GM12878 (cell line): ENCODE measurements at regions not wholly inside any gene's neighbourhood (a gene's known extent, or its start where the extent isn't known, plus 50 kb on each side); places are given as distances from the start of the nearest gene placed in this dataset.

Experiments
- ATAC-seq: fragments of 200-7000 bp; cut with Tn5 transposase; 3 replicates; pipeline ENCODE4 v1.9.1; 2020; ENCODE audit warnings: mild to moderate bottlenecking, moderate library complexity
- BruUV-seq: library from RNA; stranded (reverse); fragments of 400-500 nt; replicated peaks from 2 replicates; lab custom pipeline; 2021; lab: Mats Ljungman, UMichigan
- CTCF ChIA-PET: fragments of 300-600 bp; sonication (Branson Sonifier 250); formaldehyde crosslinking; extraction: SDS; loops from one replicate; lab custom pipeline; 2021; ENCODE audit warnings: inconsistent platforms; lab: Yijun Ruan, JAX
- POLR2A ChIA-PET: fragments of 350-600 bp; formaldehyde crosslinking; extraction: SDS; loops from one replicate; lab custom pipeline; 2021; ENCODE audit warnings: inconsistent platforms; lab: Charles Lee
- RAD21 ChIA-PET: fragments of 300-600 bp; sonication (Branson Sonifier 250); formaldehyde crosslinking; loops from one replicate; lab custom pipeline; 2023; ENCODE audit warnings: antibody characterized with exemption; ENCODE audit not compliant: unreplicated experiment; lab: Charles Lee
- SMC1A ChIA-PET: fragments of 300-600 bp; sonication (Branson Sonifier 250); formaldehyde crosslinking; loops from one replicate; lab custom pipeline; 2023; ENCODE audit not compliant: unreplicated experiment, uncharacterized antibody; lab: Charles Lee
- DNase-seq: peaks from one replicate; pipeline ENCODE4 v3.0.0-alpha.2; 2011; ENCODE audit warnings: low read depth, low spot score
- FAIRE-seq: peaks from 3 replicates; lab custom pipeline; 2011; peaks lifted over from hg19 to GRCh38; lab: Jason Lieb, UNC
- H2AFZ ChIP-seq: 2 replicates; pipeline ENCODE4 v1.6.0; 2011; ENCODE audit warnings: low read depth, low read length, control low read depth; ENCODE audit not compliant: control insufficient read depth
- H3K27ac ChIP-seq: 2 replicates; pipeline ENCODE4 v1.5.1; 2011; ENCODE audit warnings: control low read depth; ENCODE audit not compliant: control insufficient read depth, insufficient read depth
- H3K27me3 ChIP-seq, 2 experiments: replicated peaks in 1 of 2; 2 replicates each; pipeline versions ENCODE4 v1.6.0 to v1.6.1; 2011; ENCODE audit warnings: low read length in 1 of 2; ENCODE audit not compliant: control insufficient read depth in 2 of 2, insufficient read depth in 2 of 2
- H3K36me3 ChIP-seq, 2 experiments: 2 replicates each; pipeline ENCODE4 v1.5.1; 2011; ENCODE audit warnings: low read length in 1 of 2; ENCODE audit not compliant: control insufficient read depth in 2 of 2, insufficient read depth in 2 of 2
- H3K4me1 ChIP-seq: 2 replicates; pipeline ENCODE4 v1.6.1; 2011; ENCODE audit warnings: mild to moderate bottlenecking, low read length, moderate library complexity, mixed read lengths; ENCODE audit not compliant: control insufficient read depth, insufficient read depth
- H3K4me2 ChIP-seq: 2 replicates; pipeline ENCODE4 v1.6.0; 2011; ENCODE audit warnings: control low read depth; ENCODE audit not compliant: control insufficient read depth, insufficient read depth
- H3K4me3 ChIP-seq: fragments of 200-600 bp; sonication (generic); 2 replicates; pipeline ENCODE4 v1.5.1; 2016
- H3K79me2 ChIP-seq: 2 replicates; pipeline ENCODE4 v1.6.0; 2011; ENCODE audit warnings: low read length; ENCODE audit not compliant: control insufficient read depth, insufficient read depth
- H3K9ac ChIP-seq: 2 replicates; pipeline ENCODE4 v1.8.0; 2011; ENCODE audit warnings: low read length, control low read depth, mixed read lengths; ENCODE audit not compliant: control insufficient read depth, insufficient read depth
- H3K9me3 ChIP-seq: replicated peaks from 3 replicates; pipeline ENCODE4 v1.5.1; 2011; ENCODE audit warnings: mild to moderate bottlenecking, low read length; ENCODE audit not compliant: control insufficient read depth, insufficient read depth
- H4K20me1 ChIP-seq: 2 replicates; pipeline ENCODE4 v1.6.0; 2011; ENCODE audit not compliant: control insufficient read depth, insufficient read depth
- BMI1 ChIP-seq: fragments of 450-650 bp; IDR thresholded peaks from 2 replicates; pipeline ENCODE4 v1.6.1; 2016; ENCODE audit warnings: mild to moderate bottlenecking, moderate library complexity, borderline replicate concordance
- ESRRA ChIP-seq: IDR thresholded peaks from 2 replicates; pipeline ENCODE4 v1.6.1; 2012; ENCODE audit warnings: mild to moderate bottlenecking, low read length, improper control_type of control experiment
- FOXM1 ChIP-seq: IDR thresholded peaks from 2 replicates; pipeline ENCODE4 v1.6.1; 2012; ENCODE audit warnings: low read depth, mild to moderate bottlenecking, inconsistent platforms, low read length, moderate library complexity
- IKZF1 ChIP-seq: fragments of 450-650 bp; conservative IDR thresholded peaks from 2 replicates; pipeline ENCODE4 v1.6.1; 2017; ENCODE audit warnings: antibody characterized with exemption, mild to moderate bottlenecking
- LARP7 ChIP-seq: fragments of 450-650 bp; IDR thresholded peaks from 2 replicates; pipeline ENCODE4 v1.6.1; 2017; ENCODE audit warnings: mild to moderate bottlenecking
- MEF2B ChIP-seq: fragments of 450-650 bp; IDR thresholded peaks from 2 replicates; pipeline ENCODE4 v1.6.1; 2018; ENCODE audit warnings: mild to moderate bottlenecking, moderate library complexity; ENCODE audit not compliant: partially characterized antibody, poor library complexity, severe bottlenecking
- NR2C1 ChIP-seq: fragments of 450-650 bp; IDR thresholded peaks from 2 replicates; pipeline ENCODE4 v1.6.1; 2017; ENCODE audit warnings: antibody characterized with exemption, mild to moderate bottlenecking, moderate library complexity
- PAX5 ChIP-seq: IDR thresholded peaks from 2 replicates; pipeline ENCODE4 v1.6.1; 2011; ENCODE audit warnings: low read depth, low read length, borderline replicate concordance
- RELA ChIP-seq: fragments of 450-650 bp; IDR thresholded peaks from 2 replicates; pipeline ENCODE4 v1.8.0; 2014; ENCODE audit warnings: borderline replicate concordance; ENCODE audit not compliant: partially characterized antibody
- REST ChIP-seq: IDR thresholded peaks from 2 replicates; pipeline ENCODE4 v1.6.1; 2012; ENCODE audit warnings: mild to moderate bottlenecking, low read depth, low read length
- RFX5 ChIP-seq: IDR thresholded peaks from 2 replicates; pipeline ENCODE4 v1.6.1; 2011; ENCODE audit warnings: low read depth, low read length, improper control_type of control experiment
- TARDBP ChIP-seq: IDR thresholded peaks from 2 replicates; pipeline ENCODE4 v1.6.1; 2016; ENCODE audit warnings: borderline replicate concordance
- YBX1 ChIP-seq: fragments of 450-650 bp; IDR thresholded peaks from 2 replicates; pipeline ENCODE4 v1.6.1; 2016; ENCODE audit warnings: antibody characterized with exemption
- ZBTB11 ChIP-seq: fragments of 450-650 bp; formaldehyde crosslinking; IDR thresholded peaks from 2 replicates; pipeline ENCODE4 v1.5.0; 2022; ENCODE audit warnings: mild to moderate bottlenecking, missing genetic modification characterization
- WGBS: methylation state at CpG from one replicate; pipeline ENCODE4 v1.1.6; 2016; ENCODE audit warnings: low lambda C conversion rate; ENCODE audit not compliant: insufficient replicate concordance, insufficient coverage; ENCODE audit errors: missing lambda C conversion rate; 5-methylcytosine and 5-hydroxymethylcytosine counted together
- in situ Hi-C: fragments of 300-500 bp; cut with MboI; formaldehyde crosslinking; loops from 9 replicates; pipeline ENCODE4 v1.14.3; 2018; ENCODE audit warnings: mixed read lengths
- intact Hi-C: fragments of 100-400 bp; cut with micrococcal nuclease; formaldehyde crosslinking; loops from one replicate; pipeline ENCODE4 v1.14.2; 2022; ENCODE audit not compliant: unreplicated experiment

GRCh38 chr3:106945435-106945834 is 431.8 kb upstream of the CCDC54 start:
- H3K27ac ChIP-seq, result no peak overlapping the region
- H3K9me3 ChIP-seq, result no peaks in the 10 kb centered on the region
- H3K4me1 ChIP-seq, result no peaks in the 10 kb centered on the region
- no TSS peak for BruUV-seq
- in situ Hi-C loops, result no loop called here
- ChIA-PET SMC1A (no interaction called here), POLR2A (no interaction called here), RAD21 (no interaction called here), CTCF (no interaction called here)
- intact Hi-C loops, result no loop called here
- no peak for DNase-seq
- no peak overlapping the region for H3K4me3 ChIP-seq
- H2AFZ ChIP-seq, result no peak overlapping the region
- no peak overlapping the region for H3K9ac ChIP-seq
- no peaks in the 10 kb centered on the region for H4K20me1 ChIP-seq
- TF ChIP-seq IKZF1, result no peak
- 7% methylated on average over 6 of the region's 6 CpGs for WGBS
- H3K79me2 ChIP-seq, result no peaks in the 10 kb centered on the region
- ATAC-seq, result no peak
- no peak for FAIRE-seq
- no peak overlapping the region for H3K4me2 ChIP-seq
- H3K27me3 ChIP-seq, result no peaks in the 10 kb centered on the region
- no peaks in the 10 kb centered on the region for H3K36me3 ChIP-seq

GRCh38 chr3:106946866-106947265 is 430.4 kb upstream of the CCDC54 start:
- Histone ChIP-seq H3K27ac (no peak overlapping the region), H3K4me2 (no peak overlapping the region), H3K27me3 (no peaks in the 10 kb centered on the region), H3K79me2 (no peaks in the 10 kb centered on the region), H3K9ac (no peak overlapping the region), H3K4me3 (no peak overlapping the region), H3K36me3 (no peaks in the 10 kb centered on the region), H2AFZ (no peak overlapping the region), H3K4me1 (no peaks in the 10 kb centered on the region), H3K9me3 (no peaks in the 10 kb centered on the region), H4K20me1 (no peaks in the 10 kb centered on the region)
- DNase-seq (no peak), ATAC-seq (no peak), FAIRE-seq (no peak)
- WGBS, result 24% methylated on average over 3 of the region's 3 CpGs
- BruUV-seq, result no TSS peak
- intact Hi-C loops (no loop called here), in situ Hi-C loops (no loop called here)
- ChIA-PET CTCF (no interaction called here), RAD21 (no interaction called here), SMC1A (no interaction called here), POLR2A (no interaction called here)
- no peak for TF ChIP-seq LARP7
- TF ChIP-seq FOXM1, result no peak
- no peak for TF ChIP-seq ZBTB11 (CRISPR knock-in tag)
- no peak for TF ChIP-seq RFX5
- no peak for TF ChIP-seq BMI1
- no peak for TF ChIP-seq YBX1
- no peak for TF ChIP-seq MEF2B
- TF ChIP-seq PAX5, result no peak
- no peak for TF ChIP-seq NR2C1
- no peak for TF ChIP-seq REST
- no peak for TF ChIP-seq TARDBP
- no peak for TF ChIP-seq ESRRA
- no peak for TF ChIP-seq RELA
